Transverse colon (tissue), 4 donors: ENCODE measurements at regions not wholly inside any gene's neighbourhood (a gene's known extent, or its start where the extent isn't known, plus 50 kb on each side); places are given as distances from the start of the nearest gene placed in this dataset.

ENCODE experiments used
- DNase-seq: peaks from one replicate; pipeline ENCODE4 v3.0.0-alpha.2; 2019
- H3K27ac ChIP-seq, 4 donors: fragments of 200-600 bp; sonication (generic); 2 replicates each; pipeline ENCODE4 v1.5.1; 2016 to 2018; ENCODE audit warnings: inconsistent platforms in 4 of 4
- H3K27me3 ChIP-seq: fragments of 200-600 bp; sonication (generic); 2 replicates; pipeline ENCODE4 v1.5.1; 2017; ENCODE audit warnings: inconsistent platforms
- H3K36me3 ChIP-seq, 4 donors: fragments of 200-600 bp; sonication (generic); 2 replicates each; pipeline ENCODE4 v1.5.1; 2017 to 2019; ENCODE audit warnings: inconsistent platforms in 4 of 4
- H3K4me1 ChIP-seq, 4 donors: fragments of 200-600 bp; sonication (generic); 2 replicates each; pipeline ENCODE4 v1.5.1; 2017 to 2020; ENCODE audit warnings: inconsistent platforms in 4 of 4
- H3K4me3 ChIP-seq, 4 donors: fragments of 200-600 bp; sonication (generic); 1 replicate in 1 of 4; 2 replicates in 3 of 4; pipeline versions ENCODE4 v1.5.1 to v1.6.1; 2017 to 2019; ENCODE audit warnings: inconsistent platforms in 4 of 4
- H3K9me3 ChIP-seq, 2 donors: fragments of 200-600 bp; sonication (generic); 2 replicates each; pipeline ENCODE4 v1.5.1; 2017 to 2019; ENCODE audit warnings: inconsistent platforms in 2 of 2
- EP300 ChIP-seq: sonication (generic); formaldehyde crosslinking; IDR thresholded peaks from one replicate; pipeline ENCODE4 v1.6.1; 2017; ENCODE audit warnings: antibody characterized with exemption, low read depth
- POLR2A ChIP-seq: fragments of 450-650 bp; IDR thresholded peaks from one replicate; pipeline ENCODE4 v1.6.1; 2016; ENCODE audit warnings: antibody characterized with exemption, mild to moderate bottlenecking, moderate library complexity
- POLR2AphosphoS5 ChIP-seq, 3 donors: sonication (generic); formaldehyde crosslinking; IDR thresholded peaks; one replicate each; pipeline ENCODE4 v1.6.1; 2016; ENCODE audit warnings: antibody characterized with exemption in 3 of 3
- WGBS, 2 donors: methylation state at CpG; one replicate each; pipeline ENCODE4 v1.1.5; 2018; ENCODE audit warnings: low coverage in 1 of 2; 5-methylcytosine and 5-hydroxymethylcytosine counted together
- in situ Hi-C, 4 donors: fragments of 200-750 bp; cut with MboI; loops; one replicate each; pipeline versions ENCODE4 v1.15.0 to v1.15.1; 2017; ENCODE audit warnings: low sequenced_read_pairs in 3 of 4, low pct_ligation_motif_present in 1 of 4, low pct_unique_long_range_greater_than_20kb in 1 of 4
- intact Hi-C: fragments of 100-400 bp; cut with DNase I; formaldehyde crosslinking; loops from one replicate; pipeline ENCODE4 v1.15.1; 2023; ENCODE audit warnings: low total_unique reads
- TF ChIP-seq, protein P1 (sequence below), 5 experiments: fragments of 200-600 bp in 3 of 5; fragments of 450-650 bp in 2 of 5; sonication (generic) in 3 of 5; IDR thresholded peaks; 1 replicate in 2 of 5; 2 replicates in 3 of 5; pipeline ENCODE4 v1.5.1; 2016 to 2017; ENCODE audit warnings: antibody characterized with exemption in 5 of 5, inconsistent platforms in 3 of 5, mild to moderate bottlenecking in 2 of 5, moderate library complexity in 1 of 5

- no peak overlapping the region for H3K4me3 ChIP-seq
- no peak for TF ChIP-seq EP300
- 22 to 55% methylated on average over 2 of the region's 2 CpGs for WGBS, 2 donors
- no peaks in the 10 kb centered on the region for H3K36me3 ChIP-seq
- in situ Hi-C loops: no loop called here
- H3K27ac ChIP-seq: no peak overlapping the region
- no peaks in the 10 kb centered on the region for H3K4me1 ChIP-seq
- DNase-seq: no peak
- no peaks in the 10 kb centered on the region for H3K27me3 ChIP-seq
- no peaks in the 10 kb centered on the region for H3K9me3 ChIP-seq
- intact Hi-C loops: no loop called here
These were observed 485.8 kb downstream of the ARHGEF28 start for GRCh38 chr5:74111764-74112163.

- TF ChIP-seq POLR2A (no peak), EP300 (no peak), POLR2AphosphoS5 (IDR thresholded peaks at IDR 0.05) (no peak)
- TF ChIP-seq, protein P1, sequence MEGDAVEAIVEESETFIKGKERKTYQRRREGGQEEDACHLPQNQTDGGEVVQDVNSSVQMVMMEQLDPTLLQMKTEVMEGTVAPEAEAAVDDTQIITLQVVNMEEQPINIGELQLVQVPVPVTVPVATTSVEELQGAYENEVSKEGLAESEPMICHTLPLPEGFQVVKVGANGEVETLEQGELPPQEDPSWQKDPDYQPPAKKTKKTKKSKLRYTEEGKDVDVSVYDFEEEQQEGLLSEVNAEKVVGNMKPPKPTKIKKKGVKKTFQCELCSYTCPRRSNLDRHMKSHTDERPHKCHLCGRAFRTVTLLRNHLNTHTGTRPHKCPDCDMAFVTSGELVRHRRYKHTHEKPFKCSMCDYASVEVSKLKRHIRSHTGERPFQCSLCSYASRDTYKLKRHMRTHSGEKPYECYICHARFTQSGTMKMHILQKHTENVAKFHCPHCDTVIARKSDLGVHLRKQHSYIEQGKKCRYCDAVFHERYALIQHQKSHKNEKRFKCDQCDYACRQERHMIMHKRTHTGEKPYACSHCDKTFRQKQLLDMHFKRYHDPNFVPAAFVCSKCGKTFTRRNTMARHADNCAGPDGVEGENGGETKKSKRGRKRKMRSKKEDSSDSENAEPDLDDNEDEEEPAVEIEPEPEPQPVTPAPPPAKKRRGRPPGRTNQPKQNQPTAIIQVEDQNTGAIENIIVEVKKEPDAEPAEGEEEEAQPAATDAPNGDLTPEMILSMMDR (IDR thresholded peaks at IDR 0.05): no peak
- no peak overlapping the region for H3K27ac ChIP-seq
- H3K27me3 ChIP-seq: no peaks in the 10 kb centered on the region
- peaks cover 0 to 5% (median 2%) of the 10 kb centered on the region in 4 donors for H3K4me1 ChIP-seq
- H3K4me3 ChIP-seq: no peak overlapping the region
- no peaks in the 10 kb centered on the region for H3K36me3 ChIP-seq
- H3K9me3 ChIP-seq: no peaks in the 10 kb centered on the region
- 88 to 100% methylated on average over 3 to 4 of the region's 4 CpGs for WGBS, 2 donors
- intact Hi-C loops (no loop called here), in situ Hi-C loops (no loop called here)
- DNase-seq: no peak
These were observed 483.3 kb downstream of the ARHGEF28 start for GRCh38 chr5:74109344-74109743.

DNA sequence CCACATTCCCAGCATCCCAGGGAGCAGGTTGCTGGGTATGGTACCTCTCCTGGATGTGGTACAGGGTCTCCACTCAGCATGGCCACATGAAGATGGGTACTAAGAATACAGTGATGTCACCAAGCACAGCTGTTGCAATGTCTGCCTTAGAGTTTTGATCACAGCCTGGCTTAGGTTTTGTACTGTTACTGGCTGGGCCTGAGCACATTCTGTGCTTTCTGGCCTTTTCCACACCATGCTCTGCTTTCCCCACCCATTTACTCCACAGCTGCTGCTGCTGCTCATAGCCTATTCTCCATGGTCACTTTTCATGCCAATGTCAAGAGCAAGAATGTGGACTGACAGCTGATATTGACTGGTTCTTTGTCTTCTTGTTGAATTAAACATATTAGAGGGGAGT lies 481.9 kb downstream of the ARHGEF28 start:
- DNase-seq: no peak
- H3K4me1 ChIP-seq: peaks cover 0 to 5% (median 2%) of the 10 kb centered on the region in 4 donors
- TF ChIP-seq EP300 (no peak), POLR2AphosphoS5 (IDR thresholded peaks at IDR 0.05) (no peak), POLR2A (no peak)
- TF ChIP-seq, protein P1 (IDR thresholded peaks at IDR 0.05): no peak
- no peaks in the 10 kb centered on the region for H3K27me3 ChIP-seq
- no peaks in the 10 kb centered on the region for H3K9me3 ChIP-seq
- H3K27ac ChIP-seq: no peak overlapping the region
- in situ Hi-C loops (no loop called here), intact Hi-C loops (no loop called here)
- H3K4me3 ChIP-seq: no peak overlapping the region
- no peaks in the 10 kb centered on the region for H3K36me3 ChIP-seq

DNA sequence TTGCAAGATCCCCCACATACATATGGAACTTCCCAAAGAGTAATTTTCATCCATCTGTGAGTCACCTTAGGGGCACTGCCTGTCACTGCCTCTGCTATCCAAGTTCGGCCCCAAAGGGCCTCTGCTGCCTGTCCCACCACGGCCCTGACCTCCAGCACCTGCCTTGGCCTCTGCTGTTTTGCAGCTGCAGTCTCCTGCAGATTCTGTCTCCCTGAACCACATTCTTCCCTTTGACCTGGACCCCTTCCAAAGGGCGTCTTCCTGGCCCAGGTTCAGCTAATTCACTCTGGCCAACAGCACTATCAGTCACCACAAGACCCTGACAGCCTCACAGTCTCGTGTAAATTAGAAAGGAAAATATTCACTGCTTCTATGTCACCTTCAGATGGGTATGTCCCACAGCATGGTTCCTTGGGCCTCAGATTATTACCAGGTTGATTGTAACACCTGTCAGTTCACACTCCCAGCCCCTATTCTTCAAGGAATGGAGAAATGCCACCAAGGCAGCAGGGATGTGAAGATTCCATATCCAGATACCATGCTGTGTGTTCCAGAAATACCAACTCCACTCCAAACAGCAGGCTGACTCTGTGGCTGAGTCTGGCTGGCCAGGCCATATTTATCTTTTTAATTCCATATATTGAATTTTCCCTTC lies 479.3 kb downstream of the ARHGEF28 start:
- DNase-seq: peak; percentile 20
- no peaks in the 10 kb centered on the region for H3K27me3 ChIP-seq
- 26 to 45% methylated on average over 2 to 4 of the region's 4 CpGs for WGBS, 2 donors
- intact Hi-C loops: no loop called here
- no peaks in the 10 kb centered on the region for H3K9me3 ChIP-seq
- in situ Hi-C loops: no loop called here
- H3K4me1 ChIP-seq: peaks cover 0 to 5% (median 2%) of the 10 kb centered on the region in 4 donors
- no peaks in the 10 kb centered on the region for H3K36me3 ChIP-seq
- TF ChIP-seq POLR2A: no peak
- TF ChIP-seq POLR2AphosphoS5 (IDR thresholded peaks at IDR 0.05): no peak
- TF ChIP-seq, protein P1 (IDR thresholded peaks at IDR 0.05): no peak
- TF ChIP-seq EP300: no peak
- H3K4me3 ChIP-seq: no peak overlapping the region
- no peak overlapping the region for H3K27ac ChIP-seq
